Activated CD8-positive, alpha-beta memory T cell treated with anti-CD3 and anti-CD28 coated beads for 36 hours (primary cell): ENCODE measurements at regions not wholly inside any gene's neighbourhood (a gene's known extent, or its start where the extent isn't known, plus 50 kb on each side); places are given as distances from the start of the nearest gene placed in this dataset.

Experiments used
- CTCF ChIA-PET: fragments of 350-600 bp; sonication (Branson Sonifier 250); formaldehyde crosslinking; loops from one replicate; lab custom pipeline; 2021; ENCODE audit warnings: antibody characterized with exemption; lab: Charles Lee
- POLR2A ChIA-PET: fragments of 350-600 bp; sonication (Branson Sonifier 250); formaldehyde crosslinking; loops from one replicate; lab custom pipeline; 2021; ENCODE audit warnings: antibody characterized with exemption; lab: Charles Lee

DNA sequence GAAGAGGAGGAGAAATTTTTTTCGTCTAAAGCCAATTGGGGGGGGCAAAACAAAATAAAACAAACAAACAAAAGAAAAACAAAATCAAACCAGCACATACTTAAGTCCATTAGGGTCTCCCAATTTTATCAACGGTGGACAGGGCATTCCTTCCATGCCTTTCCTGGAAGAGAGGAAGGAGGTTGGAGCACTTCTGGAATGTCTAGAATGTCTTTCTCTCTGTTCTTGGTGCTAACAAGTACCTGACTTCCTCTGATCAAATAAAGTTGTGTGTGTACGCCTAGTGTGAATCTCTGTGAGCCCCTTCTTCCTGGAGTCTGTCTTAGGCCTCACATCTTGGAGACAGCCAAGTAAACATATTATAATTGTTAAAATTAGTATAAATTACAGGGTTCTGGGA is 399.0 kb upstream of the LRRTM1 start:
- CTCF ChIA-PET, result no interaction called here

DNA sequence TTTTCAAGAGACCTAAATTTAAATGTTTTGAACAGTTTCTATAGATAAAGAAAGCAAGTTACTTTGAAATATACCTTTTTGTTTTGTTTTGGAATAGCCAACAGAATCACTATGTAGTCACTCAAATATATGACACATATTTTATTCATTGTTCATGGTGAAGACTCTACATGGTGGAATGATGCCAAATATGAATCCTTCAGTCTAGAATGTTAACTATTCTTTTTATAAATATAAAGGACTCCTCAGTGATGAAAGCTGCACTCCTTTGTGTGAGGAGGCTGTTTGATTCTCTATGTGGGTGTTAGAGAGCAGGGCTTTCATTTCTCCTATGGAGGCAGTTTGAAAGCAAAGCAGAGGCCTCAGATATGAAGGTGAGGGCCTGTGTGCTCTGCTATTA is 396.4 kb upstream of the LRRTM1 start:
- ChIA-PET CTCF (no interaction called here), POLR2A (no interaction called here)

More for the DNA sequence above, 399.0 kb upstream of the LRRTM1 start:
- POLR2A ChIA-PET, result no interaction called here
